HG03521 (cell line): ENCODE measurements at regions not wholly inside any gene's neighbourhood (a gene's known extent, or its start where the extent isn't known, plus 50 kb on each side); places are given as distances from the start of the nearest gene placed in this dataset.

Source experiments
- ATAC-seq: cut with Tn5 transposase; IDR thresholded peaks from one replicate; pipeline ENCODE4 v1.9.1; 2021; ENCODE audit warnings: mild to moderate bottlenecking, moderate library complexity; ENCODE audit not compliant: unreplicated experiment

GRCh38 chr16:73209190-73209589 is 161.3 kb upstream of the ZFHX3 start:
- no peak for ATAC-seq

GRCh38 chr16:73206151-73206707 is 158.3 kb upstream of the ZFHX3 start:
- no peak for ATAC-seq

- no peak for ATAC-seq
These were observed 157.4 kb upstream of the ZFHX3 start for GRCh38 chr16:73205153-73205886.

- no peak for ATAC-seq
These were observed 156.6 kb upstream of the ZFHX3 start for GRCh38 chr16:73204359-73205152.

- no peak for ATAC-seq
These were observed 154.3 kb upstream of the ZFHX3 start for GRCh38 chr16:73202161-73202729.

GRCh38 chr16:73199214-73199613 is 151.3 kb upstream of the ZFHX3 start:
- no peak for ATAC-seq

- no peak for ATAC-seq
These were observed 150.6 kb upstream of the ZFHX3 start for GRCh38 chr16:73198481-73198880.

- no peak for ATAC-seq
These were observed 149.7 kb upstream of the ZFHX3 start for GRCh38 chr16:73197598-73197997.

- ATAC-seq: no peak
These were observed 148.7 kb upstream of the ZFHX3 start for GRCh38 chr16:73196670-73197069.

- ATAC-seq: no peak
These were observed 145.5 kb upstream of the ZFHX3 start for GRCh38 chr16:73193464-73193863.

GRCh38 chr16:73192232-73192894 is 144.4 kb upstream of the ZFHX3 start:
- no peak for ATAC-seq

GRCh38 chr16:73191660-73192046 is 143.7 kb upstream of the ZFHX3 start:
- no peak for ATAC-seq

GRCh38 chr16:73190688-73191659 is 143.0 kb upstream of the ZFHX3 start:
- no peak for ATAC-seq

- ATAC-seq: no peak
These were observed 142.3 kb upstream of the ZFHX3 start for GRCh38 chr16:73190256-73190655.

- ATAC-seq: no peak
These were observed 141.2 kb upstream of the ZFHX3 start for GRCh38 chr16:73189136-73189535.

GRCh38 chr16:73186752-73187601 is 139.0 kb upstream of the ZFHX3 start:
- ATAC-seq: no peak

GRCh38 chr16:73185737-73186136 is 137.8 kb upstream of the ZFHX3 start:
- ATAC-seq: no peak

GRCh38 chr16:73183611-73184092 is 135.7 kb upstream of the ZFHX3 start:
- ATAC-seq: no peak
